DND-41 (cell line): ENCODE measurements at regions not wholly inside any gene's neighbourhood (a gene's known extent, or its start where the extent isn't known, plus 50 kb on each side); places are given as distances from the start of the nearest gene placed in this dataset.

ENCODE experiments used
- CTCF ChIP-seq: IDR thresholded peaks from 2 replicates; pipeline ENCODE4 v1.5.1; 2012; ENCODE audit warnings: borderline replicate concordance, low read length, moderate library complexity, mild to moderate bottlenecking; ENCODE audit not compliant: poor library complexity, severe bottlenecking; ENCODE audit errors: extremely low read depth
- EZH2 ChIP-seq: IDR thresholded peaks from 3 replicates; pipeline ENCODE4 v1.6.1; 2012; ENCODE audit warnings: borderline replicate concordance, low read depth, mild to moderate bottlenecking, moderate library complexity, low read length, inconsistent platforms; ENCODE audit not compliant: severe bottlenecking

DNA sequence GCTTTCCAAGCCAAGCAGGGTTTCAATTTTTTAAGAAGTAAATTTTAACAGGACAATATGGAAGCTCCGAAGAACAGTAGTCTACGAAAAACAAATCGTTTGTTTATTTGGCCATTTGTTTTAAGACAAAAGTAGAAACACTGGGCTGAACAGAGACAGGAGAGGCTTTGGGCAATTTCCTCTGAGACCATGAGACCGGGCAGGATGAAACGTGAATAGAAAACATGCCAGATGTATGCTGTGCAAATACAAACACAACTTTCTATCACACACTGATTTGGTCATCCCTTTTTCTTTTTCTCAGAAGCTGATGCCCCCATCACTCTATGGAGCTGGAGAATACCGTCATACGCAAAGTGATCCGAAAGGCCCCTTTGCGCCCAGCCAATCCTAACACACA, 1111.1 kb downstream of the BCL11B start:
- no peak for TF ChIP-seq CTCF
- no peak for TF ChIP-seq EZH2
